ENCODE measurements at regions not wholly inside any gene's neighbourhood (a gene's known extent, or its start where the extent isn't known, plus 50 kb on each side); places are given as distances from the start of the nearest gene placed in this dataset.

- Mint-ChIP-seq H3K27me3 (peaks cover 10 to 65% (median 37%) of the 10 kb centered on the region in 5 donors), H3K9me3 (peaks cover 0 to 28% (median 11%) of the 10 kb centered on the region in 9 donors), H3K36me3 (peaks cover 0 to 6% (median 0%) of the 10 kb centered on the region in 3 donors), H3K4me1 (no peaks in the 10 kb centered on the region), H3K27ac (no peak overlapping the region), H3K4me3 (no peak overlapping the region)
- DNase-seq (no peak), ATAC-seq (no peak)
- POLR2A ChIA-PET = no interaction called here
These were observed 74.0 kb downstream of the FAM241B start for GRCh38 chr10:69703766-69704630.

DNA sequence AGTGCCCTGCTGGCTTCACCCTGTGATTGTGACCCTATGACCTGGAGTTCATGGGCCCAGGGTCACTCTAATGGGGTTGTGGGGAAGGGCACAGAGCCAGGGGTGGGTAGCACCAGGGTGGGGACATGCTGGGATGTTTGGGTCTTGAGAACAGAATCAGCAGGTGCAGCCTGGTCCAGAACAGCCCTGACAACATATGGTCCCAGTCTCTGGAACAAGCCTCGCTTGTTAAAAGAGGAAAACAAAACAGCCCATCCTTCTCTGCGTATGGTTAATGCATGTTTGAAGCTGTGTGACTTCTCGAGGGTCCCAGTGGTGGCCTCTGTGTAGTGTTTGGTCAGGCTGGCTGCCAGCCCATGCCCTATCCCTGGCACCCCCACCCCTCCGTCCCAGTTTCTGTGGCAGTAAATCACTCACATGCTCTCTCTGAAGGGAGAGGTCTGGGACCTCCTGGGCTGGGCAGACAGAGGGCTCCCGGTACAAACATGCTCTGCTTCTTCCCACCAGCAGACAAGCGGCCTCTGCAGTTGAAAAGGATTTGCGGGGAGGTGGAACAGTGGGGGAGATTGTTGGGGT, 79.4 kb downstream of the FAM241B start:
- no peak for DNase-seq

DNA sequence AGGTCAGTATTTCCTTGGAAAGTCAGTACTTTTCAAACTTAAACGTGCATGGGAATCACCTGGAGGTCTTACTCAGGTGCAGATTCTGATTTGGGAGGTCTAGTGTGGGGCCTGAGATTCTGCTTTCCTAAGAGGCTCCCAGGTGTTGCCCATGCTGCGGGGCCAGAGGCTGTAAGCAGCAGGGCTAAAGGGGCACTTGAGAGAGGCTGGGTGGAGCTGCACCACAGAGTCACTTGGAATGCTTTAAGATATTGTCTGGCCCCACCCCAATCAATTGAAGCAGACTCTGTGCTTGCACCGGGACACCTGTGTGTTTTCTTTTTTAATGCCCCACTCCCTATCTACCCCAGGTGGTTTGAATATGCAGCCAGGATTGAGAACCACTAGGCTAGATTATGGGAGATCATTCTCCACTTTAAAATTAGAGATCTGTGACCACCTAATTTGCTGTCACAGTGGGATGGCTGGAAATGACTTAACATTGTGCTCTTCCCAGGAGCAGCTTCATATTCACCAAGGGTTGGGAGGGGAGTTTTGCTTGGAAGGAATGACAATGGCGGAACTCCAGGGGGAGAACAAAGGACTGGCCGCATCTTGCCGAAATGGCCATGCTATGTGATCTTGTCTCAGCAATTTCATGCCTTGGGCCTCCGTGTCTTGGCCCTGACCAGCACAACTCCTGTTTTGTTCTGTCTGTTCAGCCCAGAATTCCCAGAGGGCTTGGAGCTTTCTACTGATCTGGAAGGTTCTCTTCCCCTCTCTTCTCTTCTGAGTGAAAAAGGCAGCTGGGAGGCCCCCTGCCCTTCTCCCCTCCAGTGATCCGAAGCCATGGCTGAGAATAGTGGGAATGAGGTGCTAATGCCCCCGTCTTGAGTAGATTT, 80.2 kb downstream of the FAM241B start:
- peaks cover 0 to 10% (median 0%) of the 10 kb centered on the region in 9 donors for H3K9me3 Mint-ChIP-seq
- no peaks in the 10 kb centered on the region for H3K36me3 Mint-ChIP-seq
- DNase-seq (no peak), ATAC-seq (no peak)
- H3K27me3 Mint-ChIP-seq = peaks cover 13 to 69% (median 41%) of the 10 kb centered on the region in 5 donors
- POLR2A ChIA-PET = no interaction called here
- no peak overlapping the region for H3K4me3 Mint-ChIP-seq
- no peaks in the 10 kb centered on the region for H3K4me1 Mint-ChIP-seq
- H3K27ac Mint-ChIP-seq = peak overlapping the region in 1 of 10 donors; percentile 36

More for the DNA sequence above, 79.4 kb downstream of the FAM241B start:
- H3K4me3 Mint-ChIP-seq = no peak overlapping the region
- H3K4me1 Mint-ChIP-seq = no peaks in the 10 kb centered on the region
- ATAC-seq = no peak
- H3K27me3 Mint-ChIP-seq = peaks cover 13 to 72% (median 41%) of the 10 kb centered on the region in 5 donors
- H3K9me3 Mint-ChIP-seq = peaks cover 0 to 18% (median 5%) of the 10 kb centered on the region in 9 donors
- H3K36me3 Mint-ChIP-seq = peaks cover 0 to under 1% (median 0%) of the 10 kb centered on the region in 3 donors
- POLR2A ChIA-PET = no interaction called here
- H3K27ac Mint-ChIP-seq = no peak overlapping the region

DNA sequence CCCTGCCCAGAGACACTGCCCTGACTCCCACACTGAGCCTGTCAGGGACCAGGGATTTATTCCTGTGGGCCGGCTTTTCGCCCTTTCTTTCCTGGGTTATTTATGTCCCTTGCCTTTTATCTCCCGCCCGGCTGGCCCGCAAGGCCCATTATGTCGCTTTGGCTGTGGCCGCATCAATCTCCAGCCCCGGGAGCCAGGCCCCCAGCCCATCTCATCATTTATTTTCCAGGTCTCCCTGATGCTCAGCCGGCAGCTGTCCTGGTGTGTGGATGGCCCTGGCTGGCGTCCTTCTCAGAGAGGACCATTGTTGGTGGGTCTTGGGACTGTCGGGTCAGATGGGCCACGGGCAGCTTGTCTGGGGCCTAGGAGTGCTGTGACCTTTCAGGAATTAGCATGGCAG, 82.3 kb downstream of the FAM241B start:
- no peak overlapping the region for H3K4me3 Mint-ChIP-seq
- H3K4me1 Mint-ChIP-seq = no peaks in the 10 kb centered on the region
- DNase-seq (no peak), ATAC-seq (no peak)
- H3K9me3 Mint-ChIP-seq = no peaks in the 10 kb centered on the region
- no peak overlapping the region for H3K27ac Mint-ChIP-seq
- POLR2A ChIA-PET = interaction anchor here (0.7 kb wide), 1 partner anchor 180 kb away, joined by 7 read pairs; no protein-coding TSS in a partner anchor
- peaks cover 11 to 54% (median 35%) of the 10 kb centered on the region in 5 donors for H3K27me3 Mint-ChIP-seq
- no peaks in the 10 kb centered on the region for H3K36me3 Mint-ChIP-seq

- H3K27me3 Mint-ChIP-seq = peaks cover 6 to 31% (median 21%) of the 10 kb centered on the region in 5 donors
- H3K4me1 Mint-ChIP-seq = no peaks in the 10 kb centered on the region
- ATAC-seq (no peak), DNase-seq (no peak)
- H3K36me3 Mint-ChIP-seq = no peaks in the 10 kb centered on the region
- H3K4me3 Mint-ChIP-seq = no peak overlapping the region
- POLR2A ChIA-PET = no interaction called here
- no peak overlapping the region for H3K27ac Mint-ChIP-seq
- H3K9me3 Mint-ChIP-seq = no peaks in the 10 kb centered on the region
These were observed 84.5 kb downstream of the FAM241B start for GRCh38 chr10:69714572-69714971.

- no peaks in the 10 kb centered on the region for H3K36me3 Mint-ChIP-seq
- H3K27ac Mint-ChIP-seq = no peak overlapping the region
- no peaks in the 10 kb centered on the region for H3K4me1 Mint-ChIP-seq
- no peaks in the 10 kb centered on the region for H3K9me3 Mint-ChIP-seq
- DNase-seq (no peak), ATAC-seq (no peak)
- peaks cover 4 to 24% (median 17%) of the 10 kb centered on the region in 5 donors for H3K27me3 Mint-ChIP-seq
- no peak overlapping the region for H3K4me3 Mint-ChIP-seq
- POLR2A ChIA-PET = no interaction called here
These were observed 85.3 kb downstream of the FAM241B start for GRCh38 chr10:69715156-69715898.

GRCh38 chr10:69715899-69716606, 85.7 kb upstream of the COL13A1 start:
- peaks cover 4 to 17% (median 11%) of the 10 kb centered on the region in 5 donors for H3K27me3 Mint-ChIP-seq
- DNase-seq = no peak
- peak overlapping the region in 1 of 10 donors; percentile 75 for H3K27ac Mint-ChIP-seq
- H3K4me3 Mint-ChIP-seq = no peak overlapping the region
- no peaks in the 10 kb centered on the region for H3K36me3 Mint-ChIP-seq
- H3K4me1 Mint-ChIP-seq = no peaks in the 10 kb centered on the region
- POLR2A ChIA-PET = no interaction called here
- no peaks in the 10 kb centered on the region for H3K9me3 Mint-ChIP-seq
- ATAC-seq = no peak

GRCh38 chr10:69716711-69717560, 84.8 kb upstream of the COL13A1 start:
- H3K4me1 Mint-ChIP-seq = no peaks in the 10 kb centered on the region
- H3K9me3 Mint-ChIP-seq = no peaks in the 10 kb centered on the region
- ATAC-seq = no peak
- POLR2A ChIA-PET = no interaction called here
- H3K27me3 Mint-ChIP-seq = peaks cover 0 to 13% (median 4%) of the 10 kb centered on the region in 5 donors
- no peak overlapping the region for H3K4me3 Mint-ChIP-seq
- peak overlapping the region in 1 of 10 donors; percentile 75 for H3K27ac Mint-ChIP-seq
- no peaks in the 10 kb centered on the region for H3K36me3 Mint-ChIP-seq
- peak; percentile 16 to 69 (median 39) for DNase-seq

GRCh38 chr10:69718951-69719350, 82.8 kb upstream of the COL13A1 start:
- Mint-ChIP-seq H3K27ac (no peak overlapping the region), H3K4me1 (peaks cover 0 to 1% (median 0%) of the 10 kb centered on the region in 4 donors)

DNA sequence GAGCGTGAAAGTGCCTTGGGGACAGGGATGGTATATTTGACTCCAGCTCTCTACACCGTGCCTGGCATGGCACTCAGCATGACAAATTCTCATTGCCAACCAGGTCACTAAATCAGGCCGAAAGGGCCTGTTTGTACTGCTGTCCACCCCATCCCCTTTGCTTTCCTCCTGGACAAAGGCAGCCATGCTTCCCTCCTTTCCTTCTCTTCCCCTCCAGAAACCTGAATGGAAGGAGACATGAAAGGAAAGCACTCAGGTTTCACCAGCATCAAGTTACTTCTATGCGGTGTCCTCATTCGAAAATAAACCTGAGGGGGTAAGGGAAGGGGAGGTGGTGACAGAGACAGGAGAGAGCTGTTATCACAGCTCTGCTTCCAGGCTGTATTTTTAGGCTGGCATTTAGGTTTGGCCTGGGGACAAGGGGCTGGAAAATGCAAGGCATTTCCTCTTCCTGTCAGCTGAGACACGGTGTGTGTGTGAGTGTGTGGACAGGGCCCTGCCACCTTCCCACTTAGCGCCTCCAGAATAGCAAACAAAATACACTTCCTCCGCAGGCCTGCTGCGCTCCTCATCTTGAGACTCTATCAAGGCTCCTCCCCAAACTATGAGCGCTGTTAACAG, 79.9 kb upstream of the COL13A1 start:
- Mint-ChIP-seq H3K4me1 (peaks cover 0 to 1% (median 0%) of the 10 kb centered on the region in 4 donors), H3K27me3 (peaks cover 0 to 15% (median 6%) of the 10 kb centered on the region in 5 donors), H3K27ac (no peak overlapping the region), H3K9me3 (no peaks in the 10 kb centered on the region), H3K36me3 (no peaks in the 10 kb centered on the region), H3K4me3 (no peak overlapping the region)
- no peak for DNase-seq
- ATAC-seq = no peak
- POLR2A ChIA-PET = no interaction called here

More at GRCh38 chr10:69718951-69719350, 82.8 kb upstream of the COL13A1 start:
- Mint-ChIP-seq H3K36me3 (no peaks in the 10 kb centered on the region), H3K27me3 (peaks cover 0 to 15% (median 4%) of the 10 kb centered on the region in 5 donors), H3K9me3 (no peaks in the 10 kb centered on the region), H3K4me3 (no peak overlapping the region)
- no peak for ATAC-seq
- POLR2A ChIA-PET = no interaction called here
- no peak for DNase-seq

GRCh38 chr10:69723653-69724052, 78.1 kb upstream of the COL13A1 start:
- Mint-ChIP-seq H3K4me3 (no peak overlapping the region), H3K4me1 (peaks cover 0 to 1% (median 0%) of the 10 kb centered on the region in 4 donors), H3K27ac (no peak overlapping the region), H3K27me3 (peaks cover 0 to 16% (median 8%) of the 10 kb centered on the region in 5 donors), H3K36me3 (no peaks in the 10 kb centered on the region), H3K9me3 (no peaks in the 10 kb centered on the region)
- ATAC-seq = no peak
- POLR2A ChIA-PET = interaction anchor here (0.7 kb wide), 1 partner anchor 69 kb away, joined by 3 read pairs; no protein-coding TSS in a partner anchor
- DNase-seq = no peak

All from naive thymus-derived CD8-positive, alpha-beta T cell (primary cell).